ENCODE measurements at regions not wholly inside any gene's neighbourhood (a gene's known extent, or its start where the extent isn't known, plus 50 kb on each side); places are given as distances from the start of the nearest gene placed in this dataset.

- no peak for FAIRE-seq
- H3K36me3 ChIP-seq (ENCODE audit: control insufficient read depth, insufficient read depth, low read length) = no peaks in the 10 kb centered on the region
- no peak for DNase-seq (ENCODE audit: low read depth)
- no peak for TF ChIP-seq CTCF (IDR thresholded peaks at IDR 0.05; ENCODE audit: insufficient read depth, low read length, severe bottlenecking)
- H3K27me3 ChIP-seq (ENCODE audit: control insufficient read depth, insufficient read depth, low read length) = no peaks in the 10 kb centered on the region
- no peak overlapping the region for H3K4me3 ChIP-seq (ENCODE audit: low read depth, low read length)
Observed at GRCh38 chr6:67606906-67607828, 1027.9 kb upstream of the ADGRB3 start.

GRCh38 chr6:67594366-67594765 is 1040.7 kb upstream of the ADGRB3 start:
- Histone ChIP-seq H3K27me3 (ENCODE audit: control insufficient read depth, insufficient read depth, low read length) (no peaks in the 10 kb centered on the region), H3K36me3 (ENCODE audit: control insufficient read depth, insufficient read depth, low read length) (no peaks in the 10 kb centered on the region), H3K4me3 (ENCODE audit: low read depth, low read length) (no peak overlapping the region)
- DNase-seq (ENCODE audit: low read depth) (no peak), FAIRE-seq (no peak)
- no peak for TF ChIP-seq CTCF (IDR thresholded peaks at IDR 0.05; ENCODE audit: insufficient read depth, low read length, severe bottlenecking)

GRCh38 chr6:67593247-67593646 is 1041.8 kb upstream of the ADGRB3 start:
- Histone ChIP-seq H3K4me3 (ENCODE audit: low read depth, low read length) (no peak overlapping the region), H3K27me3 (ENCODE audit: control insufficient read depth, insufficient read depth, low read length) (no peaks in the 10 kb centered on the region), H3K36me3 (ENCODE audit: control insufficient read depth, insufficient read depth, low read length) (no peaks in the 10 kb centered on the region)
- TF ChIP-seq CTCF (IDR thresholded peaks at IDR 0.05; ENCODE audit: insufficient read depth, low read length, severe bottlenecking) = no peak
- FAIRE-seq (no peak), DNase-seq (ENCODE audit: low read depth) (no peak)

GRCh38 chr6:67591910-67592309 is 1043.2 kb upstream of the ADGRB3 start:
- FAIRE-seq (no peak), DNase-seq (ENCODE audit: low read depth) (no peak)
- Histone ChIP-seq H3K4me3 (ENCODE audit: low read depth, low read length) (no peak overlapping the region), H3K27me3 (ENCODE audit: control insufficient read depth, insufficient read depth, low read length) (no peaks in the 10 kb centered on the region), H3K36me3 (ENCODE audit: control insufficient read depth, insufficient read depth, low read length) (no peaks in the 10 kb centered on the region)
- no peak for TF ChIP-seq CTCF (IDR thresholded peaks at IDR 0.05; ENCODE audit: insufficient read depth, low read length, severe bottlenecking)

GRCh38 chr6:67567842-67568241 is 1067.2 kb upstream of the ADGRB3 start:
- no peak overlapping the region for H3K4me3 ChIP-seq (ENCODE audit: low read depth, low read length)
- no peak for TF ChIP-seq CTCF (IDR thresholded peaks at IDR 0.05; ENCODE audit: insufficient read depth, low read length, severe bottlenecking)
- FAIRE-seq = no peak

More at GRCh38 chr6:67567842-67568241, 1067.2 kb upstream of the ADGRB3 start:
- DNase-seq (ENCODE audit: low read depth) = no peak
- H3K27me3 ChIP-seq (ENCODE audit: control insufficient read depth, insufficient read depth, low read length) = no peaks in the 10 kb centered on the region
- no peaks in the 10 kb centered on the region for H3K36me3 ChIP-seq (ENCODE audit: control insufficient read depth, insufficient read depth, low read length)

Measured in bronchial epithelial cell (primary cell).